ENCODE measurements at regions not wholly inside any gene's neighbourhood (a gene's known extent, or its start where the extent isn't known, plus 50 kb on each side); places are given as distances from the start of the nearest gene placed in this dataset.

DNA sequence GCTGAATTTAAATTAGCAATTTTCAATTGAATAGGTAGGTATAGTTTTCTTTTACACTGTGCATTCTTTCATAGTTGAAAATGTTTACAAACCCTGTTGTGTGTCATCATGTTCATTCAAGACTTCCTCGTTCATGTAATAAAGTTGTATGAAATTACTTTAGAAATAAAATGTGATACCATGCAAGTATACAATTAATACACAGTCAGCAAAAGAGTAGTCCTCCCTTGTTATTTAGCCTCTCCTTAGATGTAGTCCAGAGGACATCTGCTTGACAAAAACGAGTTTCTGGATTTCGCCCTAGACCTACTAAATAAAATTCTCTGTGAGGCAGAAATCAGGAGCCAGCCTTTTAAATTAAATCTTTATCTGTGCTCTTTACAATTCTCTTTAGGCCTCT lies 231.6 kb downstream of the CXXC4 start:
- no peak overlapping the region for H3K4me2 ChIP-seq
- no peak overlapping the region for H3K27ac ChIP-seq
- no peak for TF ChIP-seq Cebpa-rat (IDR thresholded peaks at IDR 0.05)
- H3K9ac ChIP-seq: no peak overlapping the region
- no peaks in the 10 kb centered on the region for H3K27me3 ChIP-seq
- H3K4me1 ChIP-seq: no peaks in the 10 kb centered on the region
- no peaks in the 10 kb centered on the region for H3K36me3 ChIP-seq
- no peaks in the 10 kb centered on the region for H3K9me3 ChIP-seq
- no peaks in the 10 kb centered on the region for H4K20me1 ChIP-seq
- H3K4me3 ChIP-seq: no peak overlapping the region

DNA sequence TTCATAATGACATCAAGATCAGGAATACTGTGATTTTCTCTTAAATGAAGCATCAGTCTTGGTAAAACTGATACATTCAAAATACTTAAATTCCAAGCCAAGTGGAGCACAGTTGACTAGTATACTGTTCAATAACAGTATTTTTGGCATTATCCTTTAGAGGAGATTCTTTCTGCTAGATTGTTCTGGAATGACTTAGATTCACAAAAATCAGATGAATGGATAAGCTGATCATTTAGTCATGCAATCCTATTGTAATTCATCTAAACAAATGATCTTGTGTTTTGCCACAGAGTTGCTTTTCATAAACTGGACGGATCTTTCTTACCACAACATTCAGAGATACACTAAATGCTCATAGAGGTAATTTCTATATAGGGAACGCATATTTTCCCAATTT lies 232.0 kb downstream of the CXXC4 start:
- Histone ChIP-seq H3K27me3 (no peaks in the 10 kb centered on the region), H3K36me3 (no peaks in the 10 kb centered on the region), H4K20me1 (no peaks in the 10 kb centered on the region), H3K4me1 (no peaks in the 10 kb centered on the region), H3K27ac (no peak overlapping the region), H3K9me3 (no peaks in the 10 kb centered on the region), H3K4me3 (no peak overlapping the region), H3K9ac (no peak overlapping the region), H3K4me2 (no peak overlapping the region)
- no peak for TF ChIP-seq Cebpa-rat (IDR thresholded peaks at IDR 0.05)

DNA sequence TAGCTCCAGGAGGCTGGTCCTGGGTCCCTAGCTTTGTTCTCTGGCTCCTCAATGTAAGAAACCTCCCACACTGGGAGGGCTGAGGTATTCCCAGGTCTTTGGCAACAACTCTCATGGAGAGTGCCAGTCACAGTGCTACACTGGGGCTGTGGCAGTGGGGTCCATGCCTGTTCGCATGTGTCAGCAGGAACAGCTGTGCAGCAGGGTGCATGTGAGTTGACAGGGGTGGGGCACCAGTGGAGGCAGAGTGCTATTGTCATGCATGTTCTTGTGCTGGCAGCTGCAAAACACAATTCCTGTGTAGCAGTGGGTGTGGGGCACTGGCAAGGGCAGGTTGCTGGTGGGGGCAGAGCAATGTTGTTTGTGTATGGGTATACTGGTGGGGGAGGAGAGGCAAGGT lies 246.0 kb downstream of the CXXC4 start:
- Histone ChIP-seq H3K4me2 (no peak overlapping the region), H3K27ac (no peak overlapping the region), H3K9me3 (no peaks in the 10 kb centered on the region), H3K36me3 (no peaks in the 10 kb centered on the region), H3K9ac (no peak overlapping the region), H3K27me3 (no peaks in the 10 kb centered on the region), H4K20me1 (no peaks in the 10 kb centered on the region), H3K4me1 (no peaks in the 10 kb centered on the region), H3K4me3 (no peak overlapping the region)
- no peak for TF ChIP-seq Cebpa-rat (IDR thresholded peaks at IDR 0.05)

DNA sequence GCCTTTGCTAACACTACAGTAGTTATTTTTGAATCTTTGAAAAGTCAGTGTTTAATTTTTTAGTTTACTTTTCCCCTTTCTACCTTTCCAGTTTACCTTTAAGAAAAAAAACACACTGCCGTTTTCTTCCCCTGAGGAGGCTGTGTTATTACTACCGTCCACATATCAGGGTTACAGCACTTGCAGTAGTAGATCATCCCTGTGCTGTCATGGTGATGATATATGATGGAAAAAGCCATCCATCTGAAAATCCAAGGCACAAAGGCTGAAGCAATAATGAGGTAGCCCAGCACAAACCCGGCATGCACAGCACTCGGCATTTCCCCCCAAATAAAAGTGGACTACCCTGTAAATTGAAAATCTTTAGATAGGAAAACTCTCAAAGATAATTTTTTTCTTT lies 258.7 kb downstream of the CXXC4 start:
- no peak overlapping the region for H3K9ac ChIP-seq
- no peaks in the 10 kb centered on the region for H3K27me3 ChIP-seq
- no peak overlapping the region for H3K4me2 ChIP-seq
- H3K4me1 ChIP-seq: no peaks in the 10 kb centered on the region
- H3K9me3 ChIP-seq: no peaks in the 10 kb centered on the region
- TF ChIP-seq Cebpa-rat (IDR thresholded peaks at IDR 0.05): no peak
- no peak overlapping the region for H3K4me3 ChIP-seq
- H4K20me1 ChIP-seq: no peaks in the 10 kb centered on the region
- H3K36me3 ChIP-seq: no peaks in the 10 kb centered on the region
- no peak overlapping the region for H3K27ac ChIP-seq

DNA sequence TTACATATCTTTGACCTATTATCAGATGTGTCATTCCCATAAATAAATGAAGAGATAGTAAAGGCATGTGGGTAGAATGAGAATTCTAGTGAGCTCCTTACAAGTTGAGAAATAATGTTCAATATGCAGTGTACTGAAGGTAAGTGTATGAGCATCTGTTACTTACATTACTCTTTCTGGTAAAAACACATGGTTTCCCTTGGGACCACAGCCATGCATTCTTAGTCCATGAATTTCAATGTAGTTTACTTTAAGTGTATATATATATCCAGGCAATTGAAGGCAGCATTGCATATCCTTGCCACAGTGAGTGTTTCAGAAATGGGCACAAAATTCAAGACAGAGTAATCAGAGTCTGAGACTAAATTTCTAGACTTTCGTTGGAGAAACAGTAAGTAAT lies 277.2 kb downstream of the CXXC4 start:
- H3K36me3 ChIP-seq: no peaks in the 10 kb centered on the region
- no peaks in the 10 kb centered on the region for H3K4me1 ChIP-seq
- no peaks in the 10 kb centered on the region for H3K27me3 ChIP-seq
- H3K4me2 ChIP-seq: no peak overlapping the region
- TF ChIP-seq Cebpa-rat (IDR thresholded peaks at IDR 0.05): no peak
- H3K27ac ChIP-seq: no peak overlapping the region
- H3K9ac ChIP-seq: no peak overlapping the region
- H3K4me3 ChIP-seq: no peak overlapping the region
- no peaks in the 10 kb centered on the region for H4K20me1 ChIP-seq
- no peaks in the 10 kb centered on the region for H3K9me3 ChIP-seq

DNA sequence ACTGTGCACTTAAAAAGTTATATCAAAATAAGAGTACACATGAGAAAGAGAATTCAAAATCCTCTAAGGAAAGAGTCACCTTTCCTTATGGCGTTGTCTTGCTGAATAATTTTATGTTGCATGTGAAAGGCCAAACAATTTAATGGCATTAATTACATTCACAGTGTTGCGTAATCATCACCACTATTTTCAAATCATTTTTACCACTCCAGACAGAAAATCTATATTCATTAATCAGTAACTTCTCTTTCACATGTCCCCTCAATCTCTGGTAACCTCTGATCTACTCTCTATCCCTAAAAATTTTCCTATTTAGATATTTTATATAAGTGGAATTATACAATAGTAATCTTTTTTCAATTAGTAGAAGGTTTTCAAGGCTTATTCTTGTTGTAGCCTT lies 283.0 kb downstream of the CXXC4 start:
- Histone ChIP-seq H3K9me3 (no peaks in the 10 kb centered on the region), H3K4me1 (no peaks in the 10 kb centered on the region), H3K9ac (no peak overlapping the region), H3K27me3 (no peaks in the 10 kb centered on the region), H3K4me2 (no peak overlapping the region), H3K36me3 (no peaks in the 10 kb centered on the region), H4K20me1 (no peaks in the 10 kb centered on the region), H3K27ac (no peak overlapping the region), H3K4me3 (no peak overlapping the region)
- peak; percentile 64; the same call in 1 of the 2 replicates for TF ChIP-seq Cebpa-rat (IDR thresholded peaks at IDR 0.05)

DNA sequence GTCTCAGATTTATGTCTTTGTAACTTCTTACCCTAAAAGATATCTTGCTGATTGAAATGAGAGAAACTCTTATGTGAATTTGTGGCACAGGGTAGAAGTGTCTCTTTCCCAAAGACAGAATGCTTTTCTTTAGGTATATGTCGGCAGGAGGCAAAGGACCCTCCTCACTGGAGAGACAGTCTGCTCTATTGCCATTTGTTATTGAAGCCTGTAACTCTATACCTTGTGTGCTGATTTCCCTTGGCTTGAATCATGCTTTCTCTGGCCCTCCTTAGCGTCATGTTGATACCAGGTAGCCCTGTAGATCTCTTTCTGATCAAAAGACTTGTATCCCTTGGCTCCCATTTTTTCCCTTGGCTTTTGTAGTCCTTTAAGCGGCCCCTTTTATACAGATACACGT lies 284.3 kb downstream of the CXXC4 start:
- Histone ChIP-seq H3K4me2 (no peak overlapping the region), H3K9me3 (no peaks in the 10 kb centered on the region), H3K36me3 (no peaks in the 10 kb centered on the region), H3K27me3 (no peaks in the 10 kb centered on the region), H3K4me3 (no peak overlapping the region), H3K27ac (no peak overlapping the region), H3K4me1 (no peaks in the 10 kb centered on the region), H4K20me1 (no peaks in the 10 kb centered on the region), H3K9ac (no peak overlapping the region)
- TF ChIP-seq Cebpa-rat (IDR thresholded peaks at IDR 0.05): no peak

DNA sequence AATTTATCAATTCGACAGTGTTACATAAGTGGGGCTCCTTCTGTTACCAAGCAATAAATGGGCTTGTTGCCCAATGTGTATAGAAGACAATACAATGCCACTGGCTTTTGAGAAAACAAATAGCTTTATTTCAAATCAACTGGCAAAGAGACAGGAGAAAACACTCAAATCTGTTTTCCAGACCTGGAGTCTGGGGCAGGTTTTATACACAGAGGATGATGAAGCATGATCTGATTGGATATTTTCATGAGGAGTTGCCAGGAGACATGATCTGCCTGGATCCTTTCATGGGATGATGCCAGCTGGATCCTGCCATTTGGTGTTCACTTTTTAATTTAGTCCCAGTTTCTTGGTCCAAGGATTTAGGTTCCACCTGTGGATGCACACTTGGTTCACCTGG lies 287.9 kb downstream of the CXXC4 start:
- no peak overlapping the region for H3K4me2 ChIP-seq

DNA sequence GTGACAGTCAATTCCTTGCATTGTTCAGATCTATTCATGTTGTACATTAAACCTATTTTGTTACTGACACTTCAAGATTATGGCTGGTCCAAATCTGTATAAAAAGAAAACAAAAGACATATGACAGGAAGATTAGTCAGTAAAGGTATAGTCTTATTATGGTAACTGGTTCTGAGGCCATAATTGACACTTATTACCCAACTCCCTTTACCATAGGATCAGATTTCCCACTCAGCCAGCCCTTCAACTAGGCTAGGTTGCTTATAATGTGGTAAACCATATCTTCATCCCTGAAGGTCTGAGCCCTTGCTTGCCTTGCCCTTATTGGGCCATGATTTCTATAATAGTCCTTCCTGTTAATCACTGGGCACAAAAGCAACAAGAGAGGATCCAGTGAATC lies 289.6 kb downstream of the CXXC4 start:
- H3K4me1 ChIP-seq: no peaks in the 10 kb centered on the region
- H3K27me3 ChIP-seq: no peaks in the 10 kb centered on the region

More for the DNA sequence above, 287.9 kb downstream of the CXXC4 start:
- no peak for TF ChIP-seq Cebpa-rat (IDR thresholded peaks at IDR 0.05)
- Histone ChIP-seq H4K20me1 (no peaks in the 10 kb centered on the region), H3K36me3 (no peaks in the 10 kb centered on the region), H3K27me3 (no peaks in the 10 kb centered on the region), H3K27ac (no peak overlapping the region), H3K9me3 (no peaks in the 10 kb centered on the region), H3K9ac (no peak overlapping the region), H3K4me3 (no peak overlapping the region), H3K4me1 (no peaks in the 10 kb centered on the region)

DNA sequence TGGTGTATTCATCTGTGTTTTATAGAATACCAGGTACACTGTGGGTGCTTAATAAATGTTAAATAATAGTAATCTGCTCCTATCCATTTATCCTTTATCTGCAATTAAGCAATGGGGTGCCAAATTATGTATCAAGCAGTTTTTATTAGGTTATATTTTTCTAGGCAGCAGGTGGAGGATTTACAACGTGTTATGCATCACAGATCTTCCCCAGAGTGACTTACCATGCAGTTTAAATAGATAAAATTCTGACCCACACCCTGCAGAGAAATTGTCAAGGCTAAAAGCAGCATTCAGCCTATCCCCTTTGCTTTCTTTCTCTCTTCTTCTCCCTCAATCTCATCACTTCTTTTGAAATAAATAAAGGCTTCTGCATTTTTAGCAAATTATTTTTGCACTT lies 306.4 kb downstream of the CXXC4 start:
- Histone ChIP-seq H3K4me2 (no peak overlapping the region), H3K36me3 (no peaks in the 10 kb centered on the region), H3K4me1 (no peaks in the 10 kb centered on the region), H3K4me3 (no peak overlapping the region), H3K9me3 (no peaks in the 10 kb centered on the region), H3K9ac (no peak overlapping the region), H4K20me1 (no peaks in the 10 kb centered on the region), H3K27ac (no peak overlapping the region), H3K27me3 (no peaks in the 10 kb centered on the region)
- TF ChIP-seq Cebpa-rat (IDR thresholded peaks at IDR 0.05): no peak

More for the DNA sequence above, 289.6 kb downstream of the CXXC4 start:
- Histone ChIP-seq H3K27ac (no peak overlapping the region), H3K4me2 (no peak overlapping the region), H3K4me3 (no peak overlapping the region), H4K20me1 (no peaks in the 10 kb centered on the region), H3K9me3 (no peaks in the 10 kb centered on the region), H3K36me3 (no peaks in the 10 kb centered on the region), H3K9ac (no peak overlapping the region)
- TF ChIP-seq Cebpa-rat (IDR thresholded peaks at IDR 0.05): no peak

DNA sequence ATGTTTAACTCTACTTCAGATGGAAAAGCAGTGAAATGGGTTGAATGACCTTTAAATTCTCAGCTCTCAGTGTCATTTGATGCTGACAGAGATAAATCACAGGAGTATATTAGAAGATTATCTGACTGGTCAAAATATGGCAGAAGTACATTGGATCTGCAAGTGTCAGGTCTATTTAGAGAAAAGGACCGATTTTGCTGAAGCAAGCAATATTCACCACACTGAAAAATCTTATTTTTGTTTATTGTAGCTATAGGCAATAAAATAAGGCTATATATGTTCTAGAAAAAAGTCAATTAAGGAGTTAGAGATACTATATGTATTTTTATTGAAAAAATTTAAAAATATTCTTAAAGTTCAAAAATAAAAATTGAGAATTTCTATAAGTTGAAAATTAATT lies 325.3 kb downstream of the CXXC4 start:
- Histone ChIP-seq H3K9me3 (no peaks in the 10 kb centered on the region), H3K36me3 (no peaks in the 10 kb centered on the region), H3K4me1 (no peaks in the 10 kb centered on the region), H3K4me2 (no peak overlapping the region), H3K4me3 (no peak overlapping the region), H4K20me1 (no peaks in the 10 kb centered on the region), H3K9ac (no peak overlapping the region), H3K27ac (no peak overlapping the region), H3K27me3 (no peaks in the 10 kb centered on the region)
- no peak for TF ChIP-seq Cebpa-rat (IDR thresholded peaks at IDR 0.05)

Data from BLaER1 (cell line).